HCT116 (cell line): ENCODE measurements at regions not wholly inside any gene's neighbourhood (a gene's known extent, or its start where the extent isn't known, plus 50 kb on each side); places are given as distances from the start of the nearest gene placed in this dataset.

Source experiments
- ATAC-seq: fragments of 200-7000 bp; cut with Tn5 transposase; 2 replicates; pipeline ENCODE4 v1.9.1; 2020; ENCODE audit warnings: mild to moderate bottlenecking, moderate library complexity
- BruUV-seq: library from RNA; stranded (reverse); fragments of 400-500 nt; replicated peaks from 2 replicates; lab custom pipeline; 2021; lab: Mats Ljungman, UMichigan
- CTCF ChIA-PET: fragments of 300-600 bp; sonication (Branson Sonifier 250); formaldehyde crosslinking; loops from one replicate; lab custom pipeline; 2021; ENCODE audit warnings: antibody characterized with exemption; lab: Charles Lee
- POLR2A ChIA-PET: fragments of 300-600, 350-600 bp; sonication (Branson Sonifier 250); formaldehyde crosslinking; loops from one replicate; lab custom pipeline; 2021; ENCODE audit warnings: antibody characterized with exemption; lab: Charles Lee
- RAD21 ChIA-PET, 2 experiments: fragments of 300-600 bp; sonication (Branson Sonifier 250); formaldehyde crosslinking; loops; one replicate each; lab custom pipeline; 2023; ENCODE audit warnings: low total read pairs in 2 of 2; ENCODE audit not compliant: uncharacterized antibody in 2 of 2, unreplicated experiment in 2 of 2, low non-redundant PET in 1 of 2; lab: Charles Lee
- DNase-seq: peaks from one replicate; pipeline ENCODE4 v3.0.0-alpha.2; 2010; ENCODE audit warnings: low read depth, low spot score
- H2AFZ ChIP-seq: fragments of 200-600 bp; shearing (Covaris generic), sonication (generic); 2 replicates; pipeline ENCODE4 v1.6.1; 2017; ENCODE audit warnings: low read depth, mixed run types, mixed read lengths, antibody characterized with exemption, low read length; ENCODE audit not compliant: poor library complexity, severe bottlenecking
- H3K27ac ChIP-seq: 2 replicates; pipeline ENCODE4 v1.5.1; 2012; ENCODE audit warnings: low read depth, low read length
- H3K27me3 ChIP-seq: fragments of 200-600 bp; sonication (generic); 2 replicates; pipeline ENCODE4 v1.6.1; 2016; ENCODE audit warnings: mixed run types, low read length, mixed read lengths; ENCODE audit not compliant: insufficient read depth
- H3K36me3 ChIP-seq, 2 experiments: fragments of 200-500 bp in 1 of 2; fragments of 200-600 bp in 1 of 2; sonication (Bioruptor generic) in 1 of 2; sonication (generic) in 1 of 2; 2 replicates each; pipeline versions ENCODE4 v1.5.1 to v1.6.1; 2014 to 2016; ENCODE audit warnings: low read length in 2 of 2, inconsistent platforms in 1 of 2, mixed read lengths in 1 of 2, mixed run types in 1 of 2; ENCODE audit not compliant: insufficient read depth in 2 of 2, control insufficient read depth in 1 of 2
- H3K4me1 ChIP-seq, 2 experiments: fragments of 200-600 bp in 1 of 2; sonication (generic) in 1 of 2; 2 replicates each; pipeline versions ENCODE4 v1.5.1 to v1.6.1; 2012 to 2017; ENCODE audit warnings: low read length in 2 of 2, inconsistent platforms in 1 of 2, mild to moderate bottlenecking in 1 of 2, mixed read lengths in 1 of 2, mixed run types in 1 of 2, moderate library complexity in 1 of 2; ENCODE audit not compliant: insufficient read depth in 2 of 2, control insufficient read depth in 1 of 2
- H3K4me2 ChIP-seq: fragments of 200-600 bp; sonication (generic); 2 replicates; pipeline ENCODE4 v1.6.1; 2017; ENCODE audit warnings: mixed run types, low read length, mixed read lengths
- H3K4me3 ChIP-seq, 2 experiments: fragments of 200-600 bp in 1 of 2; sonication (generic) in 1 of 2; replicated peaks in 1 of 2; 2 replicates each; pipeline ENCODE4 v1.5.1; 2011 to 2016; ENCODE audit warnings: low read length in 2 of 2, control low read depth in 1 of 2, low read depth in 1 of 2, mild to moderate bottlenecking in 1 of 2, mixed read lengths in 1 of 2, mixed run types in 1 of 2
- H3K79me2 ChIP-seq: fragments of 200-600 bp; sonication (generic); 2 replicates; pipeline ENCODE4 v1.6.1; 2017; ENCODE audit warnings: mild to moderate bottlenecking, mixed run types, low read length, moderate library complexity, mixed read lengths; ENCODE audit not compliant: insufficient read depth
- H3K9ac ChIP-seq: fragments of 200-600 bp; sonication (generic); 2 replicates; pipeline ENCODE4 v1.6.1; 2016; ENCODE audit warnings: low read length, mixed read lengths
- H3K9me2 ChIP-seq: fragments of 200-600 bp; sonication (generic), shearing (Covaris generic); 2 replicates; pipeline ENCODE4 v1.6.1; 2017; ENCODE audit warnings: mixed run types, mild to moderate bottlenecking, moderate library complexity; ENCODE audit not compliant: insufficient read depth
- H3K9me3 ChIP-seq, 2 experiments: fragments of 200-500 bp in 1 of 2; fragments of 200-600 bp in 1 of 2; sonication (Bioruptor generic) in 1 of 2; sonication (generic) in 1 of 2; 2 replicates each; pipeline ENCODE4 v1.6.1; 2014 to 2017; ENCODE audit warnings: low read length in 2 of 2, mixed read lengths in 2 of 2, inconsistent platforms in 1 of 2, low read depth in 1 of 2, mild to moderate bottlenecking in 1 of 2, mixed run types in 1 of 2, moderate library complexity in 1 of 2; ENCODE audit not compliant: control insufficient read depth in 1 of 2, insufficient read depth in 1 of 2
- H4K20me1 ChIP-seq: fragments of 200-600 bp; sonication (generic), shearing (Covaris generic); 2 replicates; pipeline ENCODE4 v1.6.1; 2017; ENCODE audit warnings: mixed run types, mild to moderate bottlenecking, moderate library complexity; ENCODE audit not compliant: insufficient read depth
- EZH2 ChIP-seq: fragments of 200-600 bp; sonication (generic); IDR thresholded peaks from 2 replicates; pipeline ENCODE4 v1.6.1; 2017; ENCODE audit warnings: antibody characterized with exemption, mixed run types
- EZH2phosphoT487 ChIP-seq: fragments of 200-600 bp; IDR thresholded peaks from 2 replicates; pipeline ENCODE4 v1.6.1; 2018; ENCODE audit warnings: antibody characterized with exemption, borderline replicate concordance
- JUND ChIP-seq: IDR thresholded peaks from 2 replicates; pipeline ENCODE4 v1.6.1; 2012
- MAX ChIP-seq: IDR thresholded peaks from 2 replicates; pipeline ENCODE4 v1.6.1; 2012
- SIN3A ChIP-seq: IDR thresholded peaks from 2 replicates; pipeline ENCODE4 v1.6.1; 2012; ENCODE audit warnings: low read depth
- intact Hi-C: fragments of 100-400 bp; cut with micrococcal nuclease; formaldehyde crosslinking; loops from 2 replicates; pipeline ENCODE4 v1.10.0; 2022
- TF ChIP-seq, protein P1 (sequence below): IDR thresholded peaks from 2 replicates; pipeline ENCODE4 v1.6.1; 2012
- TF ChIP-seq, protein P2 (sequence below): IDR thresholded peaks from 2 replicates; pipeline ENCODE4 v1.6.1; 2012; ENCODE audit warnings: low read depth

DNA sequence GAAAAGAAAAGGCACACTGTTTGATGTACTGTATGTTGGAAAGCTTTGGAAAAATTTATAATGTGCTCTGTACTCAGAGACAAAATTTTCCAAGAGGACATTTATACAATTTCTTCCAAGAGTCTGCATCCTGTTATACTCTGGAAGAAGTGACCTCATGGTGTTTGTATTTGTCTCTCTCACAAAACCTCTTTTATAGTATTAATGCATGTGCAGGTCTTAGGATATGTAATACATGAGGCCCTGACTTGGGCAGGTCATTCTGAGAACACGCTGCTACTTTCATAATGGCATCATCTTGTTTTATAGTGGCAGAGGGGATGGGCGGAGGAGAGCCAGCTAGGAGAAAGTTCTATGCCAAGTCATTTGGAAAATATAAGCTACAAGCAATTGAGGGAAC lies 72.0 kb upstream of the P3H2 start:
- no TSS peak for BruUV-seq
- Histone ChIP-seq H3K9me2 (no peaks in the 10 kb centered on the region), H3K27ac (no peak overlapping the region), H3K27me3 (no peaks in the 10 kb centered on the region), H3K4me3 (no peak overlapping the region), H3K9me3 (no peaks in the 10 kb centered on the region), H2AFZ (no peak overlapping the region), H4K20me1 (no peaks in the 10 kb centered on the region), H3K9ac (no peak overlapping the region), H3K36me3 (no peaks in the 10 kb centered on the region), H3K79me2 (no peaks in the 10 kb centered on the region), H3K4me2 (no peak overlapping the region), H3K4me1 (no peaks in the 10 kb centered on the region)
- RAD21 ChIA-PET: no interaction called here
- no peak for DNase-seq
- POLR2A ChIA-PET: no interaction called here
- TF ChIP-seq, protein P1, sequence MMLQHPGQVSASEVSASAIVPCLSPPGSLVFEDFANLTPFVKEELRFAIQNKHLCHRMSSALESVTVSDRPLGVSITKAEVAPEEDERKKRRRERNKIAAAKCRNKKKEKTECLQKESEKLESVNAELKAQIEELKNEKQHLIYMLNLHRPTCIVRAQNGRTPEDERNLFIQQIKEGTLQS: no peak
- TF ChIP-seq EZH2phosphoT487: no peak
- TF ChIP-seq JUND: no peak
- TF ChIP-seq, protein P2, sequence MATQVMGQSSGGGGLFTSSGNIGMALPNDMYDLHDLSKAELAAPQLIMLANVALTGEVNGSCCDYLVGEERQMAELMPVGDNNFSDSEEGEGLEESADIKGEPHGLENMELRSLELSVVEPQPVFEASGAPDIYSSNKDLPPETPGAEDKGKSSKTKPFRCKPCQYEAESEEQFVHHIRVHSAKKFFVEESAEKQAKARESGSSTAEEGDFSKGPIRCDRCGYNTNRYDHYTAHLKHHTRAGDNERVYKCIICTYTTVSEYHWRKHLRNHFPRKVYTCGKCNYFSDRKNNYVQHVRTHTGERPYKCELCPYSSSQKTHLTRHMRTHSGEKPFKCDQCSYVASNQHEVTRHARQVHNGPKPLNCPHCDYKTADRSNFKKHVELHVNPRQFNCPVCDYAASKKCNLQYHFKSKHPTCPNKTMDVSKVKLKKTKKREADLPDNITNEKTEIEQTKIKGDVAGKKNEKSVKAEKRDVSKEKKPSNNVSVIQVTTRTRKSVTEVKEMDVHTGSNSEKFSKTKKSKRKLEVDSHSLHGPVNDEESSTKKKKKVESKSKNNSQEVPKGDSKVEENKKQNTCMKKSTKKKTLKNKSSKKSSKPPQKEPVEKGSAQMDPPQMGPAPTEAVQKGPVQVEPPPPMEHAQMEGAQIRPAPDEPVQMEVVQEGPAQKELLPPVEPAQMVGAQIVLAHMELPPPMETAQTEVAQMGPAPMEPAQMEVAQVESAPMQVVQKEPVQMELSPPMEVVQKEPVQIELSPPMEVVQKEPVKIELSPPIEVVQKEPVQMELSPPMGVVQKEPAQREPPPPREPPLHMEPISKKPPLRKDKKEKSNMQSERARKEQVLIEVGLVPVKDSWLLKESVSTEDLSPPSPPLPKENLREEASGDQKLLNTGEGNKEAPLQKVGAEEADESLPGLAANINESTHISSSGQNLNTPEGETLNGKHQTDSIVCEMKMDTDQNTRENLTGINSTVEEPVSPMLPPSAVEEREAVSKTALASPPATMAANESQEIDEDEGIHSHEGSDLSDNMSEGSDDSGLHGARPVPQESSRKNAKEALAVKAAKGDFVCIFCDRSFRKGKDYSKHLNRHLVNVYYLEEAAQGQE: no peak
- no peak for TF ChIP-seq MAX
- TF ChIP-seq SIN3A: no peak
- TF ChIP-seq EZH2: no peak
- CTCF ChIA-PET: no interaction called here
- no peak for ATAC-seq
- intact Hi-C loops: no loop called here
